Amniotic epithelial cell (primary cell): ENCODE measurements at regions not wholly inside any gene's neighbourhood (a gene's known extent, or its start where the extent isn't known, plus 50 kb on each side); places are given as distances from the start of the nearest gene placed in this dataset.

ENCODE experiments used
- DNase-seq: peaks from one replicate; pipeline ENCODE4 v3.0.0-alpha.2; 2010; ENCODE audit warnings: low read depth

- DNase-seq, result no peak
Observed at GRCh38 chr5:67405101-67405364, 208.4 kb upstream of the CD180 start.

- DNase-seq, result no peak
Observed at GRCh38 chr5:67404256-67405100, 207.9 kb upstream of the CD180 start.

GRCh38 chr5:67402526-67402925, 205.9 kb upstream of the CD180 start:
- no peak for DNase-seq

GRCh38 chr5:67401172-67401571, 204.6 kb upstream of the CD180 start:
- DNase-seq, result no peak

GRCh38 chr5:67400752-67401151, 204.2 kb upstream of the CD180 start:
- DNase-seq, result no peak

GRCh38 chr5:67395790-67396418, 199.3 kb upstream of the CD180 start:
- DNase-seq, result peak; percentile 6

GRCh38 chr5:67393211-67393610, 196.6 kb upstream of the CD180 start:
- no peak for DNase-seq

GRCh38 chr5:67390935-67391334, 194.3 kb upstream of the CD180 start:
- no peak for DNase-seq

- DNase-seq, result no peak
Observed at GRCh38 chr5:67383451-67383850, 186.9 kb upstream of the CD180 start.

- DNase-seq, result no peak
Observed at GRCh38 chr5:67381236-67381880, 184.8 kb upstream of the CD180 start.

- DNase-seq, result no peak
Observed at GRCh38 chr5:67380431-67380830, 183.8 kb upstream of the CD180 start.

GRCh38 chr5:67379753-67380152, 183.2 kb upstream of the CD180 start:
- DNase-seq, result no peak

- DNase-seq, result no peak
Observed at GRCh38 chr5:67378256-67378655, 181.7 kb upstream of the CD180 start.

GRCh38 chr5:67377631-67378030, 181.0 kb upstream of the CD180 start:
- no peak for DNase-seq

- no peak for DNase-seq
Observed at GRCh38 chr5:67375606-67376005, 179.0 kb upstream of the CD180 start.

- no peak for DNase-seq
Observed at GRCh38 chr5:67374378-67374777, 177.8 kb upstream of the CD180 start.

- no peak for DNase-seq
Observed at GRCh38 chr5:67373518-67373917, 176.9 kb upstream of the CD180 start.

- DNase-seq, result no peak
Observed at GRCh38 chr5:67372887-67373286, 176.3 kb upstream of the CD180 start.

GRCh38 chr5:67371924-67372323, 175.3 kb upstream of the CD180 start:
- DNase-seq, result no peak

GRCh38 chr5:67366691-67367395, 170.2 kb upstream of the CD180 start:
- no peak for DNase-seq

- no peak for DNase-seq
Observed at GRCh38 chr5:67366276-67366675, 169.7 kb upstream of the CD180 start.

GRCh38 chr5:67364381-67364970, 167.9 kb upstream of the CD180 start:
- no peak for DNase-seq
